DOHH2 (cell line): ENCODE measurements at regions not wholly inside any gene's neighbourhood (a gene's known extent, or its start where the extent isn't known, plus 50 kb on each side); places are given as distances from the start of the nearest gene placed in this dataset.

Source experiments
- EZH2phosphoT487 ChIP-seq: fragments of 200-600 bp; sonication (generic); IDR thresholded peaks from 2 replicates; pipeline ENCODE4 v1.6.1; 2017; ENCODE audit warnings: borderline replicate concordance, mild to moderate bottlenecking, antibody characterized with exemption, low read length, moderate library complexity, mixed read lengths
- TF ChIP-seq, protein P1 (sequence below): fragments of 200-600 bp; sonication (generic); IDR thresholded peaks from one replicate; pipeline ENCODE4 v1.5.1; 2014; ENCODE audit warnings: antibody characterized with exemption, mild to moderate bottlenecking, low read depth, low read length; ENCODE audit not compliant: poor library complexity, severe bottlenecking

DNA sequence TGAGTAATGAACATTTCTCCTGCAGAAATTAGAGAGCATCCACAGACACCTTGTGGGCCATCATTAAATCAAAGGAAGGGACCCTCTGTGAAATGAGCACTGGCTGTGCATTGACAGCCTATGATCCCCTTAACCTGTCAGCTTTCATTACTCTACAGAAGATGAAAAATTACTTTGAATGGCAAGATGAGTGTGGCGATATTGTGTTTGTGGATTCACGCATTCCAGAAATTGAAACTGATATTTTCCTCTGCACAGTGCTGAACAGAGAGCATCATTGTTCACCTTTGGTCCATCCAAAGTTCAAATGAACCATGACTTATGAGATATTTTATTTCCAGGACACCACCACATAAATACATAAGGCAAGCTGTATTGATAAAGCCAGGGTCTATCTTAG, 374.8 kb upstream of the ANXA10 start:
- TF ChIP-seq, protein P1, sequence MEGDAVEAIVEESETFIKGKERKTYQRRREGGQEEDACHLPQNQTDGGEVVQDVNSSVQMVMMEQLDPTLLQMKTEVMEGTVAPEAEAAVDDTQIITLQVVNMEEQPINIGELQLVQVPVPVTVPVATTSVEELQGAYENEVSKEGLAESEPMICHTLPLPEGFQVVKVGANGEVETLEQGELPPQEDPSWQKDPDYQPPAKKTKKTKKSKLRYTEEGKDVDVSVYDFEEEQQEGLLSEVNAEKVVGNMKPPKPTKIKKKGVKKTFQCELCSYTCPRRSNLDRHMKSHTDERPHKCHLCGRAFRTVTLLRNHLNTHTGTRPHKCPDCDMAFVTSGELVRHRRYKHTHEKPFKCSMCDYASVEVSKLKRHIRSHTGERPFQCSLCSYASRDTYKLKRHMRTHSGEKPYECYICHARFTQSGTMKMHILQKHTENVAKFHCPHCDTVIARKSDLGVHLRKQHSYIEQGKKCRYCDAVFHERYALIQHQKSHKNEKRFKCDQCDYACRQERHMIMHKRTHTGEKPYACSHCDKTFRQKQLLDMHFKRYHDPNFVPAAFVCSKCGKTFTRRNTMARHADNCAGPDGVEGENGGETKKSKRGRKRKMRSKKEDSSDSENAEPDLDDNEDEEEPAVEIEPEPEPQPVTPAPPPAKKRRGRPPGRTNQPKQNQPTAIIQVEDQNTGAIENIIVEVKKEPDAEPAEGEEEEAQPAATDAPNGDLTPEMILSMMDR: no peak
- no peak for TF ChIP-seq EZH2phosphoT487
